ENCODE measurements at regions not wholly inside any gene's neighbourhood (a gene's known extent, or its start where the extent isn't known, plus 50 kb on each side); places are given as distances from the start of the nearest gene placed in this dataset.
A peak's percentile ranks its signal among the peaks of the same experiment; 100 is the strongest.

DNA sequence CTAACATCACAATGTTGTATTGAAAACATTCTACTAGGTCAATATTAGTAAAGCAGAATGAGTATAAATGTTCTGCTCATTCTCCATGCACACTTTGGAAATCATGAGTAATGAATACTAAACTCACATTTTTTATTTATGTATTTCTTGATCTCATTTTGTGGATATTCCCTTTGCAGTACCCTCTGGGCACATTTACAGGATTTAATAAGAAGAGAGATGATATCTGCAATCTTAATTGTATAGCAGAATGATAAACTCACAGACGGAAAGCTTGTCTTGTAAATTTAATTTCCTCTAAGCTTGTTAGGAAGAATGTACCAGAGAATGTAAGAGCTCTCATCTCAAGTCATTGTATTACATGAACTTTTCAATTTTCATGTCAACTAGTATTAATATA, 1279.7 kb downstream of the PCDH7 start:
- Histone ChIP-seq H3K36me3 (ENCODE audit: insufficient read depth, low read length, poor library complexity, severe bottlenecking) (no peaks in the 10 kb centered on the region), H3K9me3 (ENCODE audit: low read depth, low read length, poor library complexity, severe bottlenecking) (no peaks in the 10 kb centered on the region), H3K27me3 (replicated peaks; ENCODE audit: insufficient read depth, low read depth, low read length, poor library complexity) (no peaks in the 10 kb centered on the region), H3K4me1 (ENCODE audit: insufficient read depth, low read length, poor library complexity, severe bottlenecking) (peaks cover 12% of the 10 kb centered on the region), H3K27ac (ENCODE audit: low read depth, low read length, poor library complexity, severe bottlenecking) (no peak overlapping the region), H3K4me3 (ENCODE audit: low read depth, low read length, poor library complexity, severe bottlenecking) (no peak overlapping the region)
- ChIA-PET CTCF (interaction anchor here (0.6 kb wide), 1 partner anchor 12 kb away, joined by 3 read pairs; no protein-coding TSS in a partner anchor), POLR2A (ENCODE audit: low non-redundant PET) (no interaction called here)
- TF ChIP-seq, protein P1, sequence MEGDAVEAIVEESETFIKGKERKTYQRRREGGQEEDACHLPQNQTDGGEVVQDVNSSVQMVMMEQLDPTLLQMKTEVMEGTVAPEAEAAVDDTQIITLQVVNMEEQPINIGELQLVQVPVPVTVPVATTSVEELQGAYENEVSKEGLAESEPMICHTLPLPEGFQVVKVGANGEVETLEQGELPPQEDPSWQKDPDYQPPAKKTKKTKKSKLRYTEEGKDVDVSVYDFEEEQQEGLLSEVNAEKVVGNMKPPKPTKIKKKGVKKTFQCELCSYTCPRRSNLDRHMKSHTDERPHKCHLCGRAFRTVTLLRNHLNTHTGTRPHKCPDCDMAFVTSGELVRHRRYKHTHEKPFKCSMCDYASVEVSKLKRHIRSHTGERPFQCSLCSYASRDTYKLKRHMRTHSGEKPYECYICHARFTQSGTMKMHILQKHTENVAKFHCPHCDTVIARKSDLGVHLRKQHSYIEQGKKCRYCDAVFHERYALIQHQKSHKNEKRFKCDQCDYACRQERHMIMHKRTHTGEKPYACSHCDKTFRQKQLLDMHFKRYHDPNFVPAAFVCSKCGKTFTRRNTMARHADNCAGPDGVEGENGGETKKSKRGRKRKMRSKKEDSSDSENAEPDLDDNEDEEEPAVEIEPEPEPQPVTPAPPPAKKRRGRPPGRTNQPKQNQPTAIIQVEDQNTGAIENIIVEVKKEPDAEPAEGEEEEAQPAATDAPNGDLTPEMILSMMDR (conservative IDR thresholded peaks at IDR 0.05; ENCODE audit: low read depth, low read length), result no peak
- TF ChIP-seq EZH2 (IDR thresholded peaks at IDR 0.05; ENCODE audit: borderline replicate concordance, low read depth, low read length, poor library complexity, severe bottlenecking), result no peak
- BruUV-seq (replicated peaks), result no TSS peak
- intact Hi-C loops (cut with micrococcal nuclease; ENCODE audit: unreplicated experiment), result no loop called here
- DNase-seq (ENCODE audit: low spot score), result peak; percentile 15

- no TSS peak for BruUV-seq (replicated peaks)
- ChIA-PET POLR2A (ENCODE audit: low non-redundant PET) (no interaction called here), CTCF (no interaction called here)
Measured at GRCh38 chr4:32000846-32001488, 1280.8 kb downstream of the PCDH7 start.

GRCh38 chr4:32002037-32002747, 1282.0 kb downstream of the PCDH7 start:
- DNase-seq (ENCODE audit: low spot score), result no peak
- no peaks in the 10 kb centered on the region for H3K9me3 ChIP-seq (ENCODE audit: low read depth, low read length, poor library complexity, severe bottlenecking)
- BruUV-seq (replicated peaks), result no TSS peak
- ChIA-PET CTCF (no interaction called here), POLR2A (ENCODE audit: low non-redundant PET) (no interaction called here)
- H3K27ac ChIP-seq (ENCODE audit: low read depth, low read length, poor library complexity, severe bottlenecking), result no peak overlapping the region
- H3K27me3 ChIP-seq (replicated peaks; ENCODE audit: insufficient read depth, low read depth, low read length, poor library complexity), result no peaks in the 10 kb centered on the region
- H3K4me1 ChIP-seq (ENCODE audit: insufficient read depth, low read length, poor library complexity, severe bottlenecking), result peaks cover 12% of the 10 kb centered on the region
- H3K36me3 ChIP-seq (ENCODE audit: insufficient read depth, low read length, poor library complexity, severe bottlenecking), result no peaks in the 10 kb centered on the region
- TF ChIP-seq EZH2 (IDR thresholded peaks at IDR 0.05; ENCODE audit: borderline replicate concordance, low read depth, low read length, poor library complexity, severe bottlenecking), result no peak
- TF ChIP-seq, protein P1 (conservative IDR thresholded peaks at IDR 0.05; ENCODE audit: low read depth, low read length), result no peak
- H3K4me3 ChIP-seq (ENCODE audit: low read depth, low read length, poor library complexity, severe bottlenecking), result no peak overlapping the region
- intact Hi-C loops (cut with micrococcal nuclease; ENCODE audit: unreplicated experiment), result no loop called here

More at GRCh38 chr4:32000846-32001488, 1280.8 kb downstream of the PCDH7 start:
- Histone ChIP-seq H3K4me3 (ENCODE audit: low read depth, low read length, poor library complexity, severe bottlenecking) (no peak overlapping the region), H3K27ac (ENCODE audit: low read depth, low read length, poor library complexity, severe bottlenecking) (no peak overlapping the region), H3K4me1 (ENCODE audit: insufficient read depth, low read length, poor library complexity, severe bottlenecking) (peaks cover 12% of the 10 kb centered on the region), H3K27me3 (replicated peaks; ENCODE audit: insufficient read depth, low read depth, low read length, poor library complexity) (no peaks in the 10 kb centered on the region), H3K9me3 (ENCODE audit: low read depth, low read length, poor library complexity, severe bottlenecking) (no peaks in the 10 kb centered on the region), H3K36me3 (ENCODE audit: insufficient read depth, low read length, poor library complexity, severe bottlenecking) (no peaks in the 10 kb centered on the region)
- intact Hi-C loops (cut with micrococcal nuclease; ENCODE audit: unreplicated experiment), result no loop called here
- no peak for DNase-seq (ENCODE audit: low spot score)
- TF ChIP-seq, protein P1 (conservative IDR thresholded peaks at IDR 0.05; ENCODE audit: low read depth, low read length), result no peak
- TF ChIP-seq EZH2 (IDR thresholded peaks at IDR 0.05; ENCODE audit: borderline replicate concordance, low read depth, low read length, poor library complexity, severe bottlenecking), result no peak
